HCT116 (cell line): ENCODE measurements at regions not wholly inside any gene's neighbourhood (a gene's known extent, or its start where the extent isn't known, plus 50 kb on each side); places are given as distances from the start of the nearest gene placed in this dataset.

Experiments used
- ATAC-seq: fragments of 200-7000 bp; cut with Tn5 transposase; 2 replicates; pipeline ENCODE4 v1.9.1; 2020; ENCODE audit warnings: mild to moderate bottlenecking, moderate library complexity
- BruUV-seq: library from RNA; stranded (reverse); fragments of 400-500 nt; replicated peaks from 2 replicates; lab custom pipeline; 2021; lab: Mats Ljungman, UMichigan
- CTCF ChIA-PET: fragments of 300-600 bp; sonication (Branson Sonifier 250); formaldehyde crosslinking; loops from one replicate; lab custom pipeline; 2021; ENCODE audit warnings: antibody characterized with exemption; lab: Charles Lee
- POLR2A ChIA-PET: fragments of 300-600, 350-600 bp; sonication (Branson Sonifier 250); formaldehyde crosslinking; loops from one replicate; lab custom pipeline; 2021; ENCODE audit warnings: antibody characterized with exemption; lab: Charles Lee
- RAD21 ChIA-PET, 2 experiments: fragments of 300-600 bp; sonication (Branson Sonifier 250); formaldehyde crosslinking; loops; one replicate each; lab custom pipeline; 2023; ENCODE audit warnings: low total read pairs in 2 of 2; ENCODE audit not compliant: uncharacterized antibody in 2 of 2, unreplicated experiment in 2 of 2, low non-redundant PET in 1 of 2; lab: Charles Lee
- DNase-seq: peaks from one replicate; pipeline ENCODE4 v3.0.0-alpha.2; 2010; ENCODE audit warnings: low read depth, low spot score
- H2AFZ ChIP-seq: fragments of 200-600 bp; shearing (Covaris generic), sonication (generic); 2 replicates; pipeline ENCODE4 v1.6.1; 2017; ENCODE audit warnings: low read depth, mixed run types, mixed read lengths, antibody characterized with exemption, low read length; ENCODE audit not compliant: poor library complexity, severe bottlenecking
- H3K27ac ChIP-seq: 2 replicates; pipeline ENCODE4 v1.5.1; 2012; ENCODE audit warnings: low read depth, low read length
- H3K27me3 ChIP-seq: fragments of 200-600 bp; sonication (generic); 2 replicates; pipeline ENCODE4 v1.6.1; 2016; ENCODE audit warnings: mixed run types, low read length, mixed read lengths; ENCODE audit not compliant: insufficient read depth
- H3K36me3 ChIP-seq, 2 experiments: fragments of 200-500 bp in 1 of 2; fragments of 200-600 bp in 1 of 2; sonication (Bioruptor generic) in 1 of 2; sonication (generic) in 1 of 2; 2 replicates each; pipeline versions ENCODE4 v1.5.1 to v1.6.1; 2014 to 2016; ENCODE audit warnings: low read length in 2 of 2, inconsistent platforms in 1 of 2, mixed read lengths in 1 of 2, mixed run types in 1 of 2; ENCODE audit not compliant: insufficient read depth in 2 of 2, control insufficient read depth in 1 of 2
- H3K4me1 ChIP-seq, 2 experiments: fragments of 200-600 bp in 1 of 2; sonication (generic) in 1 of 2; 2 replicates each; pipeline versions ENCODE4 v1.5.1 to v1.6.1; 2012 to 2017; ENCODE audit warnings: low read length in 2 of 2, inconsistent platforms in 1 of 2, mild to moderate bottlenecking in 1 of 2, mixed read lengths in 1 of 2, mixed run types in 1 of 2, moderate library complexity in 1 of 2; ENCODE audit not compliant: insufficient read depth in 2 of 2, control insufficient read depth in 1 of 2
- H3K4me2 ChIP-seq: fragments of 200-600 bp; sonication (generic); 2 replicates; pipeline ENCODE4 v1.6.1; 2017; ENCODE audit warnings: mixed run types, low read length, mixed read lengths
- H3K4me3 ChIP-seq, 2 experiments: fragments of 200-600 bp in 1 of 2; sonication (generic) in 1 of 2; replicated peaks in 1 of 2; 2 replicates each; pipeline ENCODE4 v1.5.1; 2011 to 2016; ENCODE audit warnings: low read length in 2 of 2, control low read depth in 1 of 2, low read depth in 1 of 2, mild to moderate bottlenecking in 1 of 2, mixed read lengths in 1 of 2, mixed run types in 1 of 2
- H3K79me2 ChIP-seq: fragments of 200-600 bp; sonication (generic); 2 replicates; pipeline ENCODE4 v1.6.1; 2017; ENCODE audit warnings: mild to moderate bottlenecking, mixed run types, low read length, moderate library complexity, mixed read lengths; ENCODE audit not compliant: insufficient read depth
- H3K9ac ChIP-seq: fragments of 200-600 bp; sonication (generic); 2 replicates; pipeline ENCODE4 v1.6.1; 2016; ENCODE audit warnings: low read length, mixed read lengths
- H3K9me2 ChIP-seq: fragments of 200-600 bp; sonication (generic), shearing (Covaris generic); 2 replicates; pipeline ENCODE4 v1.6.1; 2017; ENCODE audit warnings: mixed run types, mild to moderate bottlenecking, moderate library complexity; ENCODE audit not compliant: insufficient read depth
- H3K9me3 ChIP-seq, 2 experiments: fragments of 200-500 bp in 1 of 2; fragments of 200-600 bp in 1 of 2; sonication (Bioruptor generic) in 1 of 2; sonication (generic) in 1 of 2; 2 replicates each; pipeline ENCODE4 v1.6.1; 2014 to 2017; ENCODE audit warnings: low read length in 2 of 2, mixed read lengths in 2 of 2, inconsistent platforms in 1 of 2, low read depth in 1 of 2, mild to moderate bottlenecking in 1 of 2, mixed run types in 1 of 2, moderate library complexity in 1 of 2; ENCODE audit not compliant: control insufficient read depth in 1 of 2, insufficient read depth in 1 of 2
- H4K20me1 ChIP-seq: fragments of 200-600 bp; sonication (generic), shearing (Covaris generic); 2 replicates; pipeline ENCODE4 v1.6.1; 2017; ENCODE audit warnings: mixed run types, mild to moderate bottlenecking, moderate library complexity; ENCODE audit not compliant: insufficient read depth
- CBX3 ChIP-seq: IDR thresholded peaks from 2 replicates; pipeline ENCODE4 v1.6.1; 2012; ENCODE audit warnings: low read depth
- CTCF ChIP-seq, 3 experiments: fragments of 200-600 bp in 1 of 3; sonication (generic) in 1 of 3; IDR thresholded peaks in 2 of 3; conservative IDR thresholded peaks in 1 of 3; 2 replicates each; pipeline ENCODE4 v1.5.1; 2012 to 2017; ENCODE audit warnings: low read depth in 2 of 3, low read length in 2 of 3, antibody characterized with exemption in 1 of 3, borderline replicate concordance in 1 of 3, control low read depth in 1 of 3, mild to moderate bottlenecking in 1 of 3, mixed read lengths in 1 of 3, mixed run types in 1 of 3, moderate library complexity in 1 of 3; ENCODE audit not compliant: insufficient read depth in 1 of 3
- EGR1 ChIP-seq: IDR thresholded peaks from 2 replicates; pipeline ENCODE4 v1.6.1; 2012; ENCODE audit warnings: low read depth
- EZH2phosphoT487 ChIP-seq: fragments of 200-600 bp; IDR thresholded peaks from 2 replicates; pipeline ENCODE4 v1.6.1; 2018; ENCODE audit warnings: antibody characterized with exemption, borderline replicate concordance
- FOSL1 ChIP-seq: IDR thresholded peaks from 2 replicates; pipeline ENCODE4 v1.6.1; 2012; ENCODE audit warnings: low read depth
- JUND ChIP-seq: IDR thresholded peaks from 2 replicates; pipeline ENCODE4 v1.6.1; 2012
- POLR2A ChIP-seq: IDR thresholded peaks from 2 replicates; pipeline ENCODE4 v1.7.0; 2011; ENCODE audit warnings: borderline replicate concordance; ENCODE audit not compliant: insufficient read depth, insufficient read length; ENCODE audit errors: extremely low read depth
- POLR2AphosphoS5 ChIP-seq: IDR thresholded peaks from 2 replicates; pipeline ENCODE4 v1.6.1; 2011; ENCODE audit warnings: mild to moderate bottlenecking, low read depth, low read length, moderate library complexity
- REST ChIP-seq: IDR thresholded peaks from 2 replicates; pipeline ENCODE4 v1.6.1; 2012; ENCODE audit warnings: low read depth
- SIN3A ChIP-seq: IDR thresholded peaks from 2 replicates; pipeline ENCODE4 v1.6.1; 2012; ENCODE audit warnings: low read depth
- SP1 ChIP-seq: IDR thresholded peaks from 2 replicates; pipeline ENCODE4 v1.6.1; 2012; ENCODE audit warnings: low read depth
- TCF7L2 ChIP-seq: IDR thresholded peaks from 2 replicates; pipeline ENCODE4 v1.7.0; 2011; ENCODE audit warnings: borderline replicate concordance, inconsistent platforms; ENCODE audit not compliant: insufficient read depth, insufficient read length; ENCODE audit errors: extremely low read depth
- YY1 ChIP-seq: IDR thresholded peaks from 2 replicates; pipeline ENCODE4 v1.6.1; 2011; ENCODE audit warnings: low read length, low read depth, moderate library complexity, mild to moderate bottlenecking; ENCODE audit not compliant: insufficient replicate concordance; ENCODE audit errors: extremely low read depth
- ZFX ChIP-seq: fragments of 450-650 bp; IDR thresholded peaks from 2 replicates; pipeline ENCODE4 v1.6.1; 2017
- ZNF274 ChIP-seq: fragments of 200-500 bp; sonication (Bioruptor generic); IDR thresholded peaks from 2 replicates; pipeline ENCODE4 v1.6.1; 2014; ENCODE audit warnings: mild to moderate bottlenecking, low read depth, low read length, inconsistent platforms
- intact Hi-C: fragments of 100-400 bp; cut with micrococcal nuclease; formaldehyde crosslinking; loops from 2 replicates; pipeline ENCODE4 v1.10.0; 2022
- TF ChIP-seq, protein P1 (sequence below): IDR thresholded peaks from 2 replicates; pipeline ENCODE4 v1.6.1; 2012

DNA sequence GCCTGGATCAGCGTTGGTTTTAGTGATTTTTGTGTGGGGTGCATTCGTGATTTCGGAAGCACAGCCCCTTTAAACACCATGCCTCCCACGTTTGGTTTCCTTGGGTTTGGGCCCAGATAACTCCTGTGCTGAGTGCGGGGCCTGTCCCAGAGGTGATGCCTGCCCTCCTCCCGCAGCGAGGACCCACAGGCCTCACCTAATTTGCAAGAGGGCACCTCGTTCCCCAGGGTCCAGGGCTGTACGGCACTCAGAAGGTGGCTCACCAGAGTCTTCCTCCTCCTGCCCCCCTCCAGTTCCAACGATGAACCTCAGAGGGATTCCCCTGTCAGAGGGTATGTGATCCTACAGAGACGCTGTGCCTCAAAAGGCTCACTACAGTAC lies 54.3 kb upstream of the SOX1 start:
- Histone ChIP-seq H2AFZ (no peak overlapping the region), H3K4me1 (no peaks in the 10 kb centered on the region), H3K4me2 (no peak overlapping the region), H3K9ac (no peak overlapping the region), H3K36me3 (no peaks in the 10 kb centered on the region), H3K79me2 (no peaks in the 10 kb centered on the region)
- no peak for ATAC-seq
- no peak for DNase-seq
- TF ChIP-seq YY1 (no peak), TCF7L2 (no peak), POLR2A (no peak), EZH2phosphoT487 (no peak), JUND (no peak), POLR2AphosphoS5 (no peak), CBX3 (no peak), SP1 (no peak), CTCF (IDR thresholded peaks at IDR 0.05 in 2 of 3, conservative IDR thresholded peaks at IDR 0.05 in 1 of 3; ENCODE audit: borderline replicate concordance in 1 of 3, insufficient read depth in 1 of 3, low read depth in 2 of 3, low read length in 2 of 3) (no peak)
- TF ChIP-seq, all 23 proteins: peak for 0
- ChIA-PET POLR2A (no interaction called here), RAD21 (no interaction called here), CTCF (no interaction called here)
- intact Hi-C loops: no loop called here
- Histone ChIP-seq H4K20me1 (no peaks in the 10 kb centered on the region), H3K27me3 (peaks cover 6% of the 10 kb centered on the region; the same call in 1 of the 2 replicates), H3K4me3 (no peak overlapping the region), H3K9me3 (no peaks in the 10 kb centered on the region), H3K9me2 (no peaks in the 10 kb centered on the region), H3K27ac (no peak overlapping the region)
- BruUV-seq: no TSS peak

- H3K27me3 ChIP-seq: peaks cover 11% of the 10 kb centered on the region; the same call in 1 of the 2 replicates
- H3K4me3 ChIP-seq: no peak overlapping the region
- H3K9me2 ChIP-seq: no peaks in the 10 kb centered on the region
- H3K36me3 ChIP-seq: no peaks in the 10 kb centered on the region
- H4K20me1 ChIP-seq: no peaks in the 10 kb centered on the region
- intact Hi-C loops: no loop called here
- H3K79me2 ChIP-seq: no peaks in the 10 kb centered on the region
- ChIA-PET POLR2A (no interaction called here), CTCF (no interaction called here), RAD21 (no interaction called here)
- no peak overlapping the region for H3K9ac ChIP-seq
- DNase-seq: no peak
- no peak overlapping the region for H2AFZ ChIP-seq
- no peaks in the 10 kb centered on the region for H3K4me1 ChIP-seq
- H3K4me2 ChIP-seq: no peak overlapping the region
- H3K27ac ChIP-seq: no peak overlapping the region
- H3K9me3 ChIP-seq: no peaks in the 10 kb centered on the region
- BruUV-seq: no TSS peak
- no peak for ATAC-seq
- TF ChIP-seq FOSL1: no peak
- TF ChIP-seq ZFX: no peak
- no peak for TF ChIP-seq SIN3A
- TF ChIP-seq, protein P1, sequence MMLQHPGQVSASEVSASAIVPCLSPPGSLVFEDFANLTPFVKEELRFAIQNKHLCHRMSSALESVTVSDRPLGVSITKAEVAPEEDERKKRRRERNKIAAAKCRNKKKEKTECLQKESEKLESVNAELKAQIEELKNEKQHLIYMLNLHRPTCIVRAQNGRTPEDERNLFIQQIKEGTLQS: no peak
- TF ChIP-seq TCF7L2: no peak
- no peak for TF ChIP-seq REST
- TF ChIP-seq EZH2phosphoT487: no peak
- no peak for TF ChIP-seq EGR1
- no peak for TF ChIP-seq ZNF274
- TF ChIP-seq JUND: no peak
Measured at GRCh38 chr13:112013665-112014064, 53.3 kb upstream of the SOX1 start.
